GM12878 (cell line): ENCODE measurements at regions not wholly inside any gene's neighbourhood (a gene's known extent, or its start where the extent isn't known, plus 50 kb on each side); places are given as distances from the start of the nearest gene placed in this dataset.

Experiments
- ATAC-seq: fragments of 200-7000 bp; cut with Tn5 transposase; 3 replicates; pipeline ENCODE4 v1.9.1; 2020; ENCODE audit warnings: mild to moderate bottlenecking, moderate library complexity
- BruUV-seq: library from RNA; stranded (reverse); fragments of 400-500 nt; replicated peaks from 2 replicates; lab custom pipeline; 2021; lab: Mats Ljungman, UMichigan
- CTCF ChIA-PET: fragments of 300-600 bp; sonication (Branson Sonifier 250); formaldehyde crosslinking; extraction: SDS; loops from one replicate; lab custom pipeline; 2021; ENCODE audit warnings: inconsistent platforms; lab: Yijun Ruan, JAX
- POLR2A ChIA-PET: fragments of 350-600 bp; formaldehyde crosslinking; extraction: SDS; loops from one replicate; lab custom pipeline; 2021; ENCODE audit warnings: inconsistent platforms; lab: Charles Lee
- RAD21 ChIA-PET: fragments of 300-600 bp; sonication (Branson Sonifier 250); formaldehyde crosslinking; loops from one replicate; lab custom pipeline; 2023; ENCODE audit warnings: antibody characterized with exemption; ENCODE audit not compliant: unreplicated experiment; lab: Charles Lee
- SMC1A ChIA-PET: fragments of 300-600 bp; sonication (Branson Sonifier 250); formaldehyde crosslinking; loops from one replicate; lab custom pipeline; 2023; ENCODE audit not compliant: unreplicated experiment, uncharacterized antibody; lab: Charles Lee
- DNase-seq: peaks from one replicate; pipeline ENCODE4 v3.0.0-alpha.2; 2011; ENCODE audit warnings: low read depth, low spot score
- FAIRE-seq: peaks from 3 replicates; lab custom pipeline; 2011; peaks lifted over from hg19 to GRCh38; lab: Jason Lieb, UNC
- H2AFZ ChIP-seq: 2 replicates; pipeline ENCODE4 v1.6.0; 2011; ENCODE audit warnings: low read depth, low read length, control low read depth; ENCODE audit not compliant: control insufficient read depth
- H3K27ac ChIP-seq: 2 replicates; pipeline ENCODE4 v1.5.1; 2011; ENCODE audit warnings: control low read depth; ENCODE audit not compliant: control insufficient read depth, insufficient read depth
- H3K27me3 ChIP-seq, 2 experiments: replicated peaks in 1 of 2; 2 replicates each; pipeline versions ENCODE4 v1.6.0 to v1.6.1; 2011; ENCODE audit warnings: low read length in 1 of 2; ENCODE audit not compliant: control insufficient read depth in 2 of 2, insufficient read depth in 2 of 2
- H3K36me3 ChIP-seq, 2 experiments: 2 replicates each; pipeline ENCODE4 v1.5.1; 2011; ENCODE audit warnings: low read length in 1 of 2; ENCODE audit not compliant: control insufficient read depth in 2 of 2, insufficient read depth in 2 of 2
- H3K4me1 ChIP-seq: 2 replicates; pipeline ENCODE4 v1.6.1; 2011; ENCODE audit warnings: mild to moderate bottlenecking, low read length, moderate library complexity, mixed read lengths; ENCODE audit not compliant: control insufficient read depth, insufficient read depth
- H3K4me2 ChIP-seq: 2 replicates; pipeline ENCODE4 v1.6.0; 2011; ENCODE audit warnings: control low read depth; ENCODE audit not compliant: control insufficient read depth, insufficient read depth
- H3K4me3 ChIP-seq: fragments of 200-600 bp; sonication (generic); 2 replicates; pipeline ENCODE4 v1.5.1; 2016
- H3K79me2 ChIP-seq: 2 replicates; pipeline ENCODE4 v1.6.0; 2011; ENCODE audit warnings: low read length; ENCODE audit not compliant: control insufficient read depth, insufficient read depth
- H3K9ac ChIP-seq: 2 replicates; pipeline ENCODE4 v1.8.0; 2011; ENCODE audit warnings: low read length, control low read depth, mixed read lengths; ENCODE audit not compliant: control insufficient read depth, insufficient read depth
- H3K9me3 ChIP-seq: replicated peaks from 3 replicates; pipeline ENCODE4 v1.5.1; 2011; ENCODE audit warnings: mild to moderate bottlenecking, low read length; ENCODE audit not compliant: control insufficient read depth, insufficient read depth
- H4K20me1 ChIP-seq: 2 replicates; pipeline ENCODE4 v1.6.0; 2011; ENCODE audit not compliant: control insufficient read depth, insufficient read depth
- ELK1 ChIP-seq: IDR thresholded peaks from 2 replicates; pipeline ENCODE4 v1.6.1; 2012; ENCODE audit warnings: low read depth, low read length, improper control_type of control experiment
- ETV6 ChIP-seq, 2 experiments: fragments of 450-650 bp in 1 of 2; IDR thresholded peaks in 1 of 2; conservative IDR thresholded peaks in 1 of 2; 2 replicates each; pipeline ENCODE4 v1.6.1; 2014; ENCODE audit warnings: antibody characterized with exemption in 1 of 2, borderline replicate concordance in 1 of 2, low read depth in 1 of 2, mild to moderate bottlenecking in 1 of 2, moderate library complexity in 1 of 2
- HDAC2 ChIP-seq: fragments of 200-600 bp; sonication (generic); IDR thresholded peaks from 2 replicates; pipeline ENCODE4 v1.6.1; 2017
- HDAC6 ChIP-seq: fragments of 200-600 bp; sonication (generic); IDR thresholded peaks from one replicate; pipeline ENCODE4 v1.8.0; 2017; ENCODE audit warnings: antibody characterized with exemption; ENCODE audit not compliant: unreplicated experiment
- NFYB ChIP-seq: IDR thresholded peaks from 2 replicates; pipeline ENCODE4 v1.6.1; 2011; ENCODE audit warnings: low read depth, mild to moderate bottlenecking, low read length, improper control_type of control experiment, moderate library complexity; ENCODE audit not compliant: insufficient read depth
- RELA ChIP-seq: fragments of 450-650 bp; IDR thresholded peaks from 2 replicates; pipeline ENCODE4 v1.8.0; 2014; ENCODE audit warnings: borderline replicate concordance; ENCODE audit not compliant: partially characterized antibody
- YY1 ChIP-seq: IDR thresholded peaks from 2 replicates; pipeline ENCODE4 v1.6.1; 2011; ENCODE audit warnings: low read depth, mild to moderate bottlenecking, low read length
- WGBS: methylation state at CpG from one replicate; pipeline ENCODE4 v1.1.6; 2016; ENCODE audit warnings: low lambda C conversion rate; ENCODE audit not compliant: insufficient replicate concordance, insufficient coverage; ENCODE audit errors: missing lambda C conversion rate; 5-methylcytosine and 5-hydroxymethylcytosine counted together
- in situ Hi-C: fragments of 300-500 bp; cut with MboI; formaldehyde crosslinking; loops from 9 replicates; pipeline ENCODE4 v1.14.3; 2018; ENCODE audit warnings: mixed read lengths
- intact Hi-C: fragments of 100-400 bp; cut with micrococcal nuclease; formaldehyde crosslinking; loops from one replicate; pipeline ENCODE4 v1.14.2; 2022; ENCODE audit not compliant: unreplicated experiment
- TF ChIP-seq, protein P1 (sequence below): fragments of 450-650 bp; formaldehyde crosslinking; IDR thresholded peaks from 2 replicates; pipeline ENCODE4 v1.4.0; 2020; ENCODE audit warnings: mild to moderate bottlenecking, moderate library complexity

- ATAC-seq (no peak), FAIRE-seq (no peak), DNase-seq (no peak)
- TF ChIP-seq ELK1: no peak
- BruUV-seq: no TSS peak
- RAD21 ChIA-PET: interaction anchor here (0.6 to 1.6 kb wide), 9 partner anchors 8 to 253 kb away, joined by 3 to 8 read pairs (median 3); no protein-coding TSS in a partner anchor
- Histone ChIP-seq H3K4me1 (no peaks in the 10 kb centered on the region), H2AFZ (no peak overlapping the region), H3K79me2 (no peaks in the 10 kb centered on the region), H3K9ac (no peak overlapping the region), H3K36me3 (no peaks in the 10 kb centered on the region), H3K27ac (no peak overlapping the region), H3K4me2 (no peak overlapping the region), H3K27me3 (no peaks in the 10 kb centered on the region), H3K9me3 (no peaks in the 10 kb centered on the region; the same call in 2 of the 3 replicates), H4K20me1 (no peaks in the 10 kb centered on the region), H3K4me3 (no peak overlapping the region)
- intact Hi-C loops: no loop called here
- 84% methylated on average over 5 of the region's 5 CpGs for WGBS
- SMC1A ChIA-PET: interaction anchor here (0.6 to 2.1 kb wide), 20 partner anchors 8 to 1236 kb away, joined by 3 to 12 read pairs (median 4); no protein-coding TSS in a partner anchor
- POLR2A ChIA-PET: interaction anchor here (0.6 to 1.4 kb wide), 4 partner anchors 9 to 150 kb away, joined by 3 to 5 read pairs (median 4); no protein-coding TSS in a partner anchor
- in situ Hi-C loops: no loop called here
- CTCF ChIA-PET: interaction anchor here (0.8 to 3.9 kb wide), 12 partner anchors 9 to 262 kb away, joined by 3 to 18 read pairs (median 6); no protein-coding TSS in a partner anchor
These were observed 91.9 kb downstream of the TNFAIP3 start for GRCh38 chr6:137958811-137959565.

DNA sequence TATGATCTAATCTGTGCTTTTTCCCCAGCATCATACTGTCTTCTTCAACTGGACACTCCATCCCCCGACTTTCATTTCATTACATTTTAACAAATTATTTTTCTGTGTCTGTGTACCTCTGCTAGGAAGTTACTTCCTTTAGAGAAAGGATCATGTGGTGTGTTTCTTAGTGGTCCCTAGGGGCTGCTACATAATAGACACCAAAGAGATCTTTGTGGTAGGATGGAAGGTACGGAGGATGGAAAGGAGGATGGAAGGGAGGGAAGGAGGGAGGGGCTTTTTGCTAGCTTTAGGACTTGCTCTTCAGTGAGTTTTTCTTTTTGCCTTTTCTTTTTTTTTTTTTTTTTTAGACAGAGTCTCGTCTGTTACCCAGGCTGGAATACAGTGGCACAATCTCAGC is 95.7 kb downstream of the TNFAIP3 start:
- Histone ChIP-seq H3K9ac (no peak overlapping the region), H3K9me3 (no peaks in the 10 kb centered on the region; the same call in 2 of the 3 replicates), H3K4me1 (peaks cover 10% of the 10 kb centered on the region), H3K36me3 (no peaks in the 10 kb centered on the region), H3K4me2 (no peak overlapping the region), H3K27ac (no peak overlapping the region), H3K79me2 (no peaks in the 10 kb centered on the region), H3K27me3 (no peaks in the 10 kb centered on the region), H4K20me1 (no peaks in the 10 kb centered on the region), H2AFZ (no peak overlapping the region), H3K4me3 (no peak overlapping the region)
- in situ Hi-C loops (no loop called here), intact Hi-C loops (no loop called here)
- CTCF ChIA-PET: interaction anchor here (0.6 to 2.7 kb wide), 6 partner anchors 10 to 265 kb away, joined by 3 to 11 read pairs (median 6); no protein-coding TSS in a partner anchor
- DNase-seq (no peak), FAIRE-seq (no peak), ATAC-seq (no peak)
- SMC1A ChIA-PET: interaction anchor here (1.2 to 8.1 kb wide), 4 partner anchors 13 to 258 kb away, joined by 3 to 112 read pairs (median 7); no protein-coding TSS in a partner anchor
- no TSS peak for BruUV-seq
- WGBS: 88% methylated on average over 2 of the region's 3 CpGs
- POLR2A ChIA-PET: interaction anchor here (0.8 to 1.2 kb wide), 3 partner anchors 14 to 745 kb away, joined by 3 to 5 read pairs (median 5); no protein-coding TSS in a partner anchor
- RAD21 ChIA-PET: interaction anchor here (1.0 to 2.1 kb wide), 6 partner anchors 12 to 255 kb away, joined by 3 to 7 read pairs (median 5); no protein-coding TSS in a partner anchor
- TF ChIP-seq YY1 (no peak), HDAC6 (no peak), ETV6 (conservative IDR thresholded peaks at IDR 0.05 in 1 of 2, IDR thresholded peaks at IDR 0.05 in 1 of 2; ENCODE audit: borderline replicate concordance in 1 of 2, low read depth in 1 of 2) (no peak), RELA (no peak), NFYB (no peak), HDAC2 (no peak)
- TF ChIP-seq, protein P1, sequence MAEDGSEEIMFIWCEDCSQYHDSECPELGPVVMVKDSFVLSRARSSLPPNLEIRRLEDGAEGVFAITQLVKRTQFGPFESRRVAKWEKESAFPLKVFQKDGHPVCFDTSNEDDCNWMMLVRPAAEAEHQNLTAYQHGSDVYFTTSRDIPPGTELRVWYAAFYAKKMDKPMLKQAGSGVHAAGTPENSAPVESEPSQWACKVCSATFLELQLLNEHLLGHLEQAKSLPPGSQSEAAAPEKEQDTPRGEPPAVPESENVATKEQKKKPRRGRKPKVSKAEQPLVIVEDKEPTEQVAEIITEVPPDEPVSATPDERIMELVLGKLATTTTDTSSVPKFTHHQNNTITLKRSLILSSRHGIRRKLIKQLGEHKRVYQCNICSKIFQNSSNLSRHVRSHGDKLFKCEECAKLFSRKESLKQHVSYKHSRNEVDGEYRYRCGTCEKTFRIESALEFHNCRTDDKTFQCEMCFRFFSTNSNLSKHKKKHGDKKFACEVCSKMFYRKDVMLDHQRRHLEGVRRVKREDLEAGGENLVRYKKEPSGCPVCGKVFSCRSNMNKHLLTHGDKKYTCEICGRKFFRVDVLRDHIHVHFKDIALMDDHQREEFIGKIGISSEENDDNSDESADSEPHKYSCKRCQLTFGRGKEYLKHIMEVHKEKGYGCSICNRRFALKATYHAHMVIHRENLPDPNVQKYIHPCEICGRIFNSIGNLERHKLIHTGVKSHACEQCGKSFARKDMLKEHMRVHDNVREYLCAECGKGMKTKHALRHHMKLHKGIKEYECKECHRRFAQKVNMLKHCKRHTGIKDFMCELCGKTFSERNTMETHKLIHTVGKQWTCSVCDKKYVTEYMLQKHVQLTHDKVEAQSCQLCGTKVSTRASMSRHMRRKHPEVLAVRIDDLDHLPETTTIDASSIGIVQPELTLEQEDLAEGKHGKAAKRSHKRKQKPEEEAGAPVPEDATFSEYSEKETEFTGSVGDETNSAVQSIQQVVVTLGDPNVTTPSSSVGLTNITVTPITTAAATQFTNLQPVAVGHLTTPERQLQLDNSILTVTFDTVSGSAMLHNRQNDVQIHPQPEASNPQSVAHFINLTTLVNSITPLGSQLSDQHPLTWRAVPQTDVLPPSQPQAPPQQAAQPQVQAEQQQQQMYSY: no peak
